GM19238 (cell line): ENCODE measurements at regions not wholly inside any gene's neighbourhood (a gene's known extent, or its start where the extent isn't known, plus 50 kb on each side); places are given as distances from the start of the nearest gene placed in this dataset.
"Not testable (repeated sequence)": the region's sequence is repeated elsewhere in the genome, so short reads cannot be mapped to it uniquely, and the experiment has no call there.

Experiments
- DNase-seq: peaks from one replicate; pipeline ENCODE4 v3.0.0; 2011; ENCODE audit warnings: low spot score; ENCODE audit not compliant: insufficient read length

- no peak for DNase-seq
These were observed 375.9 kb downstream of the NXPH1 start for GRCh38 chr7:8809320-8809719.

GRCh38 chr7:8817448-8818036 lies 384.1 kb downstream of the NXPH1 start:
- DNase-seq, result no peak

DNA sequence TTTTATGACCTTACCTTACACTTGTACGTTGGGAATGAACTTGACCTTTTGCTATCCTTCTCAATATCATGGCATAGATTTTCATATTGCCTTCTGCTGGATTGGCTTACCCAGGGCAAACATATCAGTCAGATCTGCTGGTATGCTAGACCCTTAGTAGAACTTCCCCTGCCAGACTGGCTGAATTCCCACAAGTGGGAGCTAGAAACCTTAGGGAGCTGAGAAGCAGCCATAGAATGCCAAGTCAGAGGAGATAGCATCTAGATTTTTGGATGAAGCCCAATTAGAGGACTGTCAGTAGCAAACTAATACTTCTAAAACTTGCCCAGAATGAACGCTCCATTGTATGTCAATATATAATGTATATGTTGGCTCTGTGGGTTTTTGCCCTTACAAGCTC lies 385.0 kb downstream of the NXPH1 start:
- no peak for DNase-seq

DNA sequence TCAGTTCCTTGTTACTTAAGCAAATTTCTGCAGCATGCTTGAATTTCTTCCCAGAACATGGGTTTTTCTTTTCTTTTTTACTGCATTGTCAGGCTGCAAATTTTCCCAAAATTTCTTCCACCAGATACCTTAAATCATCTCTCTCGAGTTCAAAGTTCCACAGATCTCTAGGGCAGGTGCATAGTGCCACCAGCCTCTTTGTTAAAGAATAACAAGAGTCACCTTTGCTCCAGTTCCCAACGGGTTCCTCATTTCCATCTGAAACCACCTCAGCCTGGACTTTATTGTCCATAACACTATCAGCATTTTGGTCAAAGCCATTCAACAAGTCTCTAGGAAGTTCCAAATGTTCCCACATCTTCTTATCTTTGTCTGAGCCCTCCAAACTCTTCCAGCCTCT lies 389.2 kb downstream of the NXPH1 start:
- no peak for DNase-seq

GRCh38 chr7:8823486-8823885 lies 390.1 kb downstream of the NXPH1 start:
- DNase-seq, result no peak

- DNase-seq, result no peak
These were observed 393.9 kb downstream of the NXPH1 start for GRCh38 chr7:8827329-8827728.

DNA sequence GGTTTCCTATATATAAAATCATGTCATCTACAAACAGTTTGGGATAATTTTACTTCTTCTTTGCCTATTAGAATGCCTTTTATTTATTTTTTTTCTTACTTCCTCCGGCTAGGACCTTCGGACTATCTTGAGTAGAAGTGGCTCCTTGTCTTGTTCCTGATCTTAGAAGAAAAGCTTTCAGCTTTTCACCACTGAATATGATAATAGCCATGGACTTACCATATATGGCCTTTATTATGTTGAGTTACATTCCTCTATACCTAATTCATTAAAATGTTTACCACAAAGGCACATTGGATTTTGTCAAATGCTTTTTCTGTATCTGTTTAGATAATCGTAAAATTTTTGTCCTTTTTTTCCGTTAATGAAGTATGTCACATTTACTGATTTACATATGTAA lies 395.7 kb downstream of the NXPH1 start:
- no peak for DNase-seq

DNA sequence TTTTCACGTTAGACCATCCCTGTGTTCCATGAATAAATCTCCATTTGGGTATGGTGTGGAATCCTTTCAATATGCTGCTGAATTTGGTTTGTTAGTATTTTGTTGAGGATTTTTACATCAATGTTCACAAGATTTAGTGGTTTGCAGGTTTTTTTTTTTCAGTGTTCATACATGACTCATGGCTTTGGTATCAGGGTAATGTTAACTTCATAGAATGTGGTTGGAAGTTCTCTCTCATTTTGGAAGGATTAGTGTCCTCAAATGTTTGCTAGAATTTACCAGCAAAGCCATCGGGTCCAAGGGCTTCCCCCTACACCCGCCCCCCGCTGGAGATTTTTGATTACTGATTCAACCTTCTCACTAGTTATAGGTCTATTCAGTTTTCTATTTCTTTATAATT lies 398.0 kb downstream of the NXPH1 start:
- DNase-seq, result no peak

DNA sequence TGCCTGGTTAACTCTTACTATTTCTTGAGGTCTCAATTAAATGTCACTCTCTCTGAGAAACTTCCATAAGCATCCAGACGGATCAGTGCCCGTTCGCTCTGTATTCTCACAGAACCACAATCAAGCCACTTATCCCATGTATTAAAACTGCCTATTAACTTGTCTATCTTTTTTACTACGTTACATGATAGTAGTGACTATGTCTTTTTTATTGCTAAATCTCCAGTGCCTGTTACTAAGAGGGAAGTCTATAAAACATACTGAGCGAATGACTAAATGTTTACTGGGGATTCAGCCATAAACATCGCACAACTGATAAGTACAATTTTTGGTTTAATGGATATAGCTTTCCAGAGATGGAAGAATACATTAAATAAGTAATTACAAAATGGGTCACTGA lies 399.9 kb downstream of the NXPH1 start:
- DNase-seq, result no peak

GRCh38 chr7:8841171-8841570 lies 407.8 kb downstream of the NXPH1 start:
- no peak for DNase-seq

- no peak for DNase-seq
These were observed 438.3 kb downstream of the NXPH1 start for GRCh38 chr7:8871716-8872115.

GRCh38 chr7:8881916-8882315 lies 448.5 kb downstream of the NXPH1 start:
- DNase-seq, result no peak

DNA sequence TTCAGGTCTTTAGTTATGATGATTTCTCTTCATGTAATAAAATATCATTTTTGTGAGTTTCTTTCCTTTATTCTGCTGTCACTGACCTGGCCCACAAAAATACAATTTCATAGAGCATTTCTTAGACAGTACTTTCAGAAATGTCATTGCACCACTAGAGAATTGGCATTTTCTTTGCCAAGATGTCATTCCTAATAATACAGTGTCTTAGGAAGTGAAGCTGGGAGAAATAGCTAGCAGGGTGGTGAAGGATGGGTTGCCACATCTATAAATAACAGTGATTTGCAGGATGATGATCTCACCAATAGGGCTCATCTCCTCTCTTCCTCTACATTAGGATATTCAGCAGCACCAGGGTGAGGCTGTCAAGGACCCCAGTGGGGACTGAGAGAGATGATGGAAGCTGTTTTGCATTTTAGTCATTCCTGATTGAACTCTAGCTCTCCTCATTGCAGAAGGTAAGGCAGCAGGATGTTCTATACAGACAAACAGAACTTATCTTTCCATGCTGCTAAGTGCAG lies 452.1 kb downstream of the NXPH1 start:
- DNase-seq, result no peak

DNA sequence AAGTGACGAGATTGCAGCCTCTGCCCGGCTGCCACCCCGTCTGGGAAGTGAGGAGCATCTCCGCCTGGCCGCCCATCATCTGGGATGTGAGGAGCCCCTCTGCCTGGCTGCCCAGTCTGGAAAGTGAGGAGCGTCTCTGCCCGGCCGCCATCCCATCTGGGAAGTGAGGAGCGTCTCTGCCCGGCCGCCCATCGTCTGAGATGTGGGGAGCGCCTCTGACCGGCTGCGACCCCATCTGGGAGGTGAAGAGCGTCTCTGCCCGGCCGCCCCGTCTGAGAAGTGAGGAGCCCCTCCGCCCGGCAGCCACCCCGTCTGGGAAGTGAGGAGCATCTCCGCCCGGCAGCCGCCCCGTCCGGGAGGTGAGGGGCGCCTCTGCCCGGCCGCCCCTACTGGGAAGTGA lies 456.9 kb downstream of the NXPH1 start:
- DNase-seq, result not testable (repeated sequence)

DNA sequence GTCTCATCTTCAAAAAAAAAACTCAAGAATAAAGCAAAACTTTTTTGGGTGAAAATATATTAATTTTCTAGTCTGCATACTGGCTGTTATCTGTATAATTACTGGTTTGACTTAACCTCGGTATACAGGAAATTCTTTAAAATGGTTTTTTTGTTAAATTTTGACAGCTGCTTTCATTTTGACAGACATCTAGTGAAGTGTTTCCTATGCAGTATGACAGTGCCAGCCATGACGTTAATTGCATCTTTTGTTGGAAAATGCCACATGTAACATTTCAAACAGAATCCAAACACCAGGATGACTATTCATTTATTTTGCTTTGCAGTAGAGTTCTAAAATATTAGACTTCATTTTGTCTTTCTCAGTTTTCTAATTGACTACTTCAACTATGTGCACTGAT lies 460.4 kb downstream of the NXPH1 start:
- no peak for DNase-seq

DNA sequence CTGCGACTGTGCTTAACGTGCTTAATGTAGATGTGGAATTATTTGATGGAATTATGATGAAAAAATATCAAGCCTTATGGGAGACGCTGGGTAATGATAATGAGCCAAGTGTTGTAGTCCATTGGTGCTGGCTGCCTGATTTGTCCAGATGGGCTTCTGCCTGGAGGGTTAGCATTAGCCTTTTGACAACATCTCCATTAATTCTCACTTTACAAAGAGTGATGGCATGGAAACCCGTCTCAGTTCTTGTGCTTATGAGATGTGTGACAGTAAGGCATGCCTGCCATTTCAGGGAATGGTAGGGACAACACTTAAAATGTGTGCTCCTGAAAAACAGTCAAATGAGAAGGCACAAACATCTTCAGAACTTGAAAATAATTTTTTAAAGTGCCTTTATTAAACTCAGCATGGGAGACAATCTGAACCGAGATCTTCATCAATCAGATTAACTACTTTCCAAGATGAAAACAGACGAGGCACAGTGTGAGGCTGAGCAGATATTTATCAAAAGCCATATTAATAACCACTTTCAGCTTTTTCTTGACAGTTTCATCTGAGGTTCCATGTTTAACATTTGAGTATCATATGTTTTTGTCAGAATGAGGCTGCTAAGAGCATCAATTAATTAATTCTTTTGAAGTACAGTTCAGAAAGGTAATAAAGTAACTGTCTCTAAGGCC lies 473.1 kb downstream of the NXPH1 start:
- no peak for DNase-seq

DNA sequence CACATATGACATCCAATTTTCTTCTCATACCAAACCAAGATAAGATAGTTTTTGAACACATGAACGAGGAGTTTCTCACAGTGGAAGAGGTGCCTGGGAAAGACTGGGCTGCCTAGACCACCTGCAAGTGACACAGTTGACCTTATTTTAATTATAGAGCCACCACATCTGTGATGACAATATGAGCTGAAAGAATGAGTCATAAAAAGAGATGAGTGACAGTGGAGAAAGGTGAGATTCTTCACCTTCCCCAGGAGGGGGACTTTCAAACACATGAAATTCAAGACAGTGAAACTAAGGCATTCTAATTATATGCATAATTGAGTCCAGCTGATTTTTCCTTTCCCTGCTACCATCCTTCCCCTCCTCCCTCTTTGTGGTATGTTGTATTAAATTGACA lies 475.5 kb downstream of the NXPH1 start:
- DNase-seq, result no peak

DNA sequence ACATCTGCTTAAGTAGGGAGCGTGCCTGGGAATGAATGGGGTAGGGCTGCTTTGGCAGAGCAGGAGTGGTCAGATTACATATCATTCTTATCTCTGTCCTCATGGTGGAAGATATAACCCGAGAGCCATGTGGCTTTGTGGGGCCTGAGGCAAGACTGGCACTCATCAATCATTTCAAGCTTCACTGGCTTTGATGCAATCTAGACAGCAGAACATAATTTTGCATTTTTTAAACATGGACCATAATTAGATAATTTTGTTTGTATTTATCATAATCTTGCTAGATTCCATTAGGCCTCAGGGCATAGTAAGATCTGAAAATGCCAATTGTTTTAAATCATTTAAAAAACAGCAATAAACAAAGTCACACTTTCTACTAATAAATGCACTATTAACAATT lies 480.3 kb downstream of the NXPH1 start:
- no peak for DNase-seq

DNA sequence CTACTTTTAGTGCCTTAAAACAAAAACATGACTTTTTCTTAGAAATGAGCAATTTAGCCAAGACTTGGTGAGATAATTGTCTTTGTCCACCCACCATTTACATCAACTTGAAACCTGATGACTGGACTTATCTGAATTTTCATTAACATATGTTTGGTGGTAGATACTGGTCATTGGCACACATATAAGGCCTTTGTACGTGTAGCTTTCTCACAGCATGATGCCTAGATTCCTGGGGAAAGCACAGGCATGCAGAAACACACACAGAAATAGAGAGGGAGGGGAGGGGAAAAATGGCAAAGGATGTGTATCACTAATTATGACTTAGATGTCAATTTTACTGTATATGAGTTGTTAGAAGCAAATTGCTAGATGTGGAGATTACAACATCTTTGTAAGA lies 488.4 kb downstream of the NXPH1 start:
- DNase-seq, result no peak

DNA sequence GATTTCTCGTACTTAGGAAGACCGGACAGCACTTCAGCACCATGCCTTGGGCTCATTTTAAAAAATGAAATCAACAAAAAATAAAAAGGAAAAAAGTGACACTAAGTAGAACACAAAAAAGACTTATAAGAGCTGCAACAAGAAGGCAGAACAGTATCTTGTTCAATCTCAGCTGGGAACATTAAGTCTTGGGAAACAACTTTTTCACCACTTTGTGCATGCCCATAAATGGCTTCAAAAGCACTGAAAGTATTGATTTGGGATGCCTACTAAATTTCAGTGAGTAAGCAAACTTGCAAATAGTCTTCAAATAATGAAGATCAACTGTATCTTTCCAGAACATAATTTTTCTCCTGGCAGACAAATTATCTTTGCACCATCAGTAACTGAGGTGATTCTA lies 489.3 kb downstream of the NXPH1 start:
- DNase-seq, result no peak

- DNase-seq, result no peak
These were observed 489.9 kb downstream of the NXPH1 start for GRCh38 chr7:8923164-8923806.

GRCh38 chr7:8931906-8932646 lies 498.7 kb downstream of the NXPH1 start:
- DNase-seq, result no peak
